Pons (tissue), 1 donor: ENCODE measurements at regions not wholly inside any gene's neighbourhood (a gene's known extent, or its start where the extent isn't known, plus 50 kb on each side); places are given as distances from the start of the nearest gene placed in this dataset.
A peak's percentile ranks its signal among the peaks of the same experiment; 100 is the strongest.
"Not testable (repeated sequence)": the region's sequence is repeated elsewhere in the genome, so short reads cannot be mapped to it uniquely, and the experiment has no call there.

ENCODE experiments used
- DNase-seq: peaks from one replicate; pipeline ENCODE4 v3.0.0-alpha.2; 2016; ENCODE audit warnings: low spot score

GRCh38 chr20:12581644-12582289, 427.0 kb upstream of the SPTLC3 start:
- DNase-seq: peak; percentile 28

- DNase-seq: not testable (repeated sequence)
Measured at GRCh38 chr20:12582710-12583109, 426.1 kb upstream of the SPTLC3 start.

GRCh38 chr20:12591949-12592470, 416.8 kb upstream of the SPTLC3 start:
- DNase-seq: no peak

GRCh38 chr20:12592756-12593155, 416.0 kb upstream of the SPTLC3 start:
- no peak for DNase-seq

- no peak for DNase-seq
Measured at GRCh38 chr20:12593342-12593873, 415.4 kb upstream of the SPTLC3 start.

GRCh38 chr20:12594410-12595088, 414.2 kb upstream of the SPTLC3 start:
- DNase-seq: peak; percentile 9

GRCh38 chr20:12595841-12596240, 412.9 kb upstream of the SPTLC3 start:
- DNase-seq: no peak

- DNase-seq: no peak
Measured at GRCh38 chr20:12596863-12597262, 411.9 kb upstream of the SPTLC3 start.

GRCh38 chr20:12597551-12597950, 411.2 kb upstream of the SPTLC3 start:
- DNase-seq: no peak

- no peak for DNase-seq
Measured at GRCh38 chr20:12598894-12599293, 409.9 kb upstream of the SPTLC3 start.

- DNase-seq: no peak
Measured at GRCh38 chr20:12599494-12599893, 409.3 kb upstream of the SPTLC3 start.

GRCh38 chr20:12605751-12606150, 403.0 kb upstream of the SPTLC3 start:
- no peak for DNase-seq

- DNase-seq: no peak
Measured at GRCh38 chr20:12610871-12611270, 397.9 kb upstream of the SPTLC3 start.

- no peak for DNase-seq
Measured at GRCh38 chr20:12614764-12615163, 394.0 kb upstream of the SPTLC3 start.

- no peak for DNase-seq
Measured at GRCh38 chr20:12617076-12617475, 391.7 kb upstream of the SPTLC3 start.

- no peak for DNase-seq
Measured at GRCh38 chr20:12623870-12624269, 384.9 kb upstream of the SPTLC3 start.

- no peak for DNase-seq
Measured at GRCh38 chr20:12627485-12627884, 381.3 kb upstream of the SPTLC3 start.

GRCh38 chr20:12638633-12639312, 370.0 kb upstream of the SPTLC3 start:
- DNase-seq: no peak

- no peak for DNase-seq
Measured at GRCh38 chr20:12640251-12640650, 368.5 kb upstream of the SPTLC3 start.

GRCh38 chr20:12641619-12642018, 367.2 kb upstream of the SPTLC3 start:
- no peak for DNase-seq

- DNase-seq: no peak
Measured at GRCh38 chr20:12644461-12644860, 364.3 kb upstream of the SPTLC3 start.

- DNase-seq: no peak
Measured at GRCh38 chr20:12649234-12649633, 359.5 kb upstream of the SPTLC3 start.

- no peak for DNase-seq
Measured at GRCh38 chr20:12653642-12654041, 355.1 kb upstream of the SPTLC3 start.
